ENCODE measurements at regions not wholly inside any gene's neighbourhood (a gene's known extent, or its start where the extent isn't known, plus 50 kb on each side); places are given as distances from the start of the nearest gene placed in this dataset.

- FAIRE-seq: no peak
Measured at GRCh38 chr2:59732871-59733566, 820.4 kb downstream of the BCL11A start.

GRCh38 chr2:59727121-59727590 is 826.3 kb downstream of the BCL11A start:
- FAIRE-seq (no peak), DNase-seq (ENCODE audit: low spot score in 2 of 2) (no peak)

More at GRCh38 chr2:59732871-59733566, 820.4 kb downstream of the BCL11A start:
- no peak for DNase-seq (ENCODE audit: low spot score in 2 of 2)

GRCh38 chr2:59726228-59727120 is 827.0 kb downstream of the BCL11A start:
- FAIRE-seq: no peak
- DNase-seq (ENCODE audit: low spot score in 2 of 2): no peak

GRCh38 chr2:59724746-59725145 is 828.7 kb downstream of the BCL11A start:
- DNase-seq (ENCODE audit: low spot score in 2 of 2): no peak
- no peak for FAIRE-seq

GRCh38 chr2:59720296-59720866 is 833.1 kb downstream of the BCL11A start:
- no peak for FAIRE-seq
- no peak for DNase-seq (ENCODE audit: low spot score in 2 of 2)

GRCh38 chr2:59713577-59713976 is 839.9 kb downstream of the BCL11A start:
- no peak for DNase-seq (ENCODE audit: low spot score in 2 of 2)
- FAIRE-seq: no peak

- FAIRE-seq (no peak), DNase-seq (ENCODE audit: low spot score in 2 of 2) (no peak)
Measured at GRCh38 chr2:59711121-59711520, 842.3 kb downstream of the BCL11A start.

- no peak for FAIRE-seq
- no peak for DNase-seq (ENCODE audit: low spot score in 2 of 2)
Measured at GRCh38 chr2:59706729-59707128, 846.7 kb downstream of the BCL11A start.

- DNase-seq (ENCODE audit: low spot score in 2 of 2) (no peak), FAIRE-seq (no peak)
Measured at GRCh38 chr2:59703796-59704195, 849.7 kb downstream of the BCL11A start.

- FAIRE-seq (no peak), DNase-seq (ENCODE audit: low spot score in 2 of 2) (no peak)
Measured at GRCh38 chr2:59702026-59702425, 851.4 kb downstream of the BCL11A start.

GRCh38 chr2:59701271-59701994 is 852.0 kb downstream of the BCL11A start:
- DNase-seq (ENCODE audit: low spot score in 2 of 2) (no peak), FAIRE-seq (no peak)

GRCh38 chr2:59694176-59694575 is 859.3 kb downstream of the BCL11A start:
- DNase-seq (ENCODE audit: low spot score in 2 of 2) (no peak), FAIRE-seq (no peak)

GRCh38 chr2:59693231-59693959 is 860.1 kb downstream of the BCL11A start:
- peak; percentile 55 for FAIRE-seq
- DNase-seq (ENCODE audit: low spot score in 2 of 2): no peak

GRCh38 chr2:59691518-59692190 is 861.8 kb downstream of the BCL11A start:
- DNase-seq (ENCODE audit: low spot score in 2 of 2): no peak
- no peak for FAIRE-seq

- DNase-seq (ENCODE audit: low spot score in 2 of 2): no peak
- no peak for FAIRE-seq
Measured at GRCh38 chr2:59690849-59691248, 862.6 kb downstream of the BCL11A start.

- FAIRE-seq (no peak), DNase-seq (ENCODE audit: low spot score in 2 of 2) (no peak)
Measured at GRCh38 chr2:59684771-59685166, 868.7 kb downstream of the BCL11A start.

- FAIRE-seq: no peak
Measured at GRCh38 chr2:59684116-59684770, 869.2 kb downstream of the BCL11A start.

GRCh38 chr2:59680863-59681262 is 872.6 kb downstream of the BCL11A start:
- FAIRE-seq: no peak
- DNase-seq (ENCODE audit: low spot score in 2 of 2): no peak

More at GRCh38 chr2:59684116-59684770, 869.2 kb downstream of the BCL11A start:
- DNase-seq (ENCODE audit: low spot score in 2 of 2): no peak

- FAIRE-seq: no peak
Measured at GRCh38 chr2:59677158-59677557, 876.3 kb downstream of the BCL11A start.

More at GRCh38 chr2:59677158-59677557, 876.3 kb downstream of the BCL11A start:
- DNase-seq (ENCODE audit: low spot score in 2 of 2): no peak
